HG03521 (cell line): ENCODE measurements at regions not wholly inside any gene's neighbourhood (a gene's known extent, or its start where the extent isn't known, plus 50 kb on each side); places are given as distances from the start of the nearest gene placed in this dataset.
"Not testable (repeated sequence)": the region's sequence is repeated elsewhere in the genome, so short reads cannot be mapped to it uniquely, and the experiment has no call there.

Experiments used
- ATAC-seq: cut with Tn5 transposase; IDR thresholded peaks from one replicate; pipeline ENCODE4 v1.9.1; 2021; ENCODE audit warnings: mild to moderate bottlenecking, moderate library complexity; ENCODE audit not compliant: unreplicated experiment

GRCh38 chr2:175872721-175873120 lies 129.3 kb downstream of the LNPK start:
- ATAC-seq = no peak

GRCh38 chr2:175872005-175872348 lies 130.1 kb downstream of the LNPK start:
- no peak for ATAC-seq

DNA sequence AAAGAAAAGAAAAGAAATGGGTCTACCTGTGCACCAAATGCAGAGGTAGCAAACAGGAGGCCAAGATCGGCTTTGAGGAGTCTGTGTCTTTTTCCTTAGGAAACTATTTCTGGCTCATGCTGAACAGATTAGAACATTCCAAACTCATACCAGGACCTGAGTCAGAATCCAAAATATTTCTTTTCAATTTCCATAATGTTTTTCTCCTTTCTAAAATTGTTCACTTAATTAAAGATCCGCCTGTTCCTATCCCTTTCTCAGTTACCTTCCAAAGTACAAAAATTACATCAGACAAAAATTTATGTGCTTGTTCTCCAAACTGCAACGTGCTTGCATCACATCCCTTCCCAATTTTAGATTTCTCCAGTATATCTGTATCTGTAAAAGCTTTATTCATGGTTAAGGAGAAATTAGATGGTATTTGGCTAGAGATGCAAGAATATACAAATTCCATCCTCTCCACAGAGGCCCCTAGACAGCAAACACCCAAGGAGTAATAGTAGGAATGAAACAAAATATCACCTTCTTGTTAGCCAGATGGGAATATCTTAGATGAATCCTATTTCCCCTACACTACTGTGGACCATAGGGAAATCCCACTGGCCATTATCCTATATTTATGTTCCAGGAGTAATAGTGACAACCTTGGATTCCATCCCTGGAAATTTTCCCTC lies 130.6 kb downstream of the LNPK start:
- no peak for ATAC-seq

GRCh38 chr2:175865716-175866115 lies 136.4 kb downstream of the LNPK start:
- ATAC-seq = no peak

DNA sequence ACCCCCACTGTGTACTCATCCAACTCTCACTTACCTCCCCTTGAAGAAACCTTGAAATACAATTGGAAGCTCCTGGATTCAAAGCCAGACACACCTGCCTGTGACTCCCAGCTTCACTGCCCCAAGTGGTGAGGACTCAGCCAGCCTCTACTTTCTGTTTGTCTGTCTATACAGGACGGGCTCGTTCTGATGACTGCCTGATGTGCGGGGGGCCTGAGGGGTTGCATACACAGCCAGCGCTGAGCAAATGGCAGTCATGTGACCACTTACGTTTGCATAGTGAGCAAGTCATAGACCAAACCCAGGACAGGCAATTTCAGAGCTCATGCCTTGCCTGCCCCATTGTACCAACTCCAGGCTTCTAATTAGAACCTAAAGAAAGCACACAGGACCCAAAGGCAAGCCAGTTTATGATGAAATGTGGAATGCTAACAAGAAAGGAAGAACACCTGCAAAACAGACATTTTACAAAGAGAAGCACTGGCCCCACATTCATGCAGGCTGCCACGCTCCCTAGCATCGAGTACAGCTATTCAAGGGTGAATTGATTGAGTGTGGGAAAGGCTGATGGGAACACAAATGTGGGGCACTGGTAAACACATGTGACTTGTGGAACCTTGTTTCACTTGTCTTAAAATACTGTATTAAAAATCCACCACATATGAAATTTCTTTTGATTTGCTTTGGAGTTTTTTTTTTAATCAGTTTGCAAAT lies 137.8 kb downstream of the LNPK start:
- ATAC-seq = no peak

- ATAC-seq = no peak
These were observed 140.1 kb downstream of the LNPK start for GRCh38 chr2:175861958-175862357.

DNA sequence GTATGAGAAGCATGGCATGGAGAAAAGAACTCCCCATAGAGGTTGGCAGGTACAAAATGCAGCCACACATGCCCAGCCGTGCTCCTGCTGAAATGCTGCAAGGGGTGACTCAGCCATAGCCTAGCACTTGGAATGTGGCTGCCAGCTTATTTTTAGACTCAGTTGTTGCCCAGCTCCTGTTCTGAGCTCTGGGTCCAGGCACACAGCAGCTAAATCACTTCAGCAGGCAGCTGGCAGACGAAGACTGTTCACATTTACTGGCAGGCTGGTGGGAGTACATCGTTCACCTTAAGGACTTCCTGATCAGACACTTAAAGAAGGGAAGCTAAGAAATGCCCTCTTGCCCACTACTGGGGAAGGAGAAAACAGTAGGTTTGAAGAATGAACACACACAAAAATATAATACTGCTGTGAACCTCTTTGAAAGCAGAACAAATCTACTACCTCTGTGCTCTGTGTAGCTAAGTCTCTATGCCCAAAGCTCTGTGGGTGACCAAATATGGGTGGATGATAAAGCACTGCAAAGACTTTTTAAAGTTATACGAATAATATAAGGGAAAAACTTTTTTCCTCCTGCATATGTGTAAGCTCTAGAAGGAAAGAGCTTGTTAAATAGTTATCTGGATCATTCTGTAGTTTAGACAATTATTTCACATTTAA lies 146.1 kb downstream of the LNPK start:
- ATAC-seq = no peak

- no peak for ATAC-seq
These were observed 146.8 kb downstream of the LNPK start for GRCh38 chr2:175855236-175855635.

DNA sequence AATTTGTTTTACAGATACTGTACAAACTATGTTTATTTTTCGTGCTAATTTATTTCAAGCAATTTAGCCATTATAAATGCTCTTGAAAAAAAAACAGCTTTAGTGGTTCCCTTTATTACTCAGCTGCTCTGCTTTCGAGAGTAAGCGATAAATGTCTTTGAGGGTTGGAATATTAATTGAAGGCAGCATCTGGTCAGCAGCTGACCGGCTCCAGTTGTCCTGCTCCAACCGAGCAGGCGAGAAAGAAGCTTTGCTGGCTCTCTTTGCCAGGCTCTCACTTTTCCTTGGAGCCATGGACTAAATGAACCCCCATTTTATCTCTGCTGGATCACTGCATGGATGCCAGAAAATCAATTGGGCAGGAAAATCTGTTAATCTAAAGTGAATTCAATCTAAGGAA lies 147.4 kb downstream of the LNPK start:
- no peak for ATAC-seq

DNA sequence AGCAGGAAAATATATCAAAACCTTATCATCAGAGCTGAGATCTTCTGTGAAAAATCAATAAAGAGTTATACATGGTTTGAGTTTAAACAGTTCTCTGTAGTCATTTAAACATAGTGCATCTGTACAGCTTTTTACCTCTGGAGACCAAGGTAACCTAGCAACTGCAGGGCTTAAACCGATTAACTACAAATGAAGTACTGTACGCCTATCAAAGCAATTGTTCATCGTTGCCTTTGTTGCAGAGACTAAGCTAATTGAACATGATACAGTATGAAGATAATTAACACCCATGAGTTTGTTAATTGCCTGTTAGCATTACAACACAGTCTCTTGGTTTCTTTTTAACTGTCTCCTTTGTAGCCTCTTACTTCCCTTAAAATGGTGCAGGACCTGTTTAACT lies 147.9 kb downstream of the LNPK start:
- ATAC-seq = no peak

- ATAC-seq = no peak
These were observed 148.5 kb downstream of the LNPK start for GRCh38 chr2:175853616-175853890.

GRCh38 chr2:175852879-175853615 lies 149.0 kb downstream of the LNPK start:
- ATAC-seq = no peak

GRCh38 chr2:175847128-175847527 lies 154.9 kb downstream of the LNPK start:
- no peak for ATAC-seq

DNA sequence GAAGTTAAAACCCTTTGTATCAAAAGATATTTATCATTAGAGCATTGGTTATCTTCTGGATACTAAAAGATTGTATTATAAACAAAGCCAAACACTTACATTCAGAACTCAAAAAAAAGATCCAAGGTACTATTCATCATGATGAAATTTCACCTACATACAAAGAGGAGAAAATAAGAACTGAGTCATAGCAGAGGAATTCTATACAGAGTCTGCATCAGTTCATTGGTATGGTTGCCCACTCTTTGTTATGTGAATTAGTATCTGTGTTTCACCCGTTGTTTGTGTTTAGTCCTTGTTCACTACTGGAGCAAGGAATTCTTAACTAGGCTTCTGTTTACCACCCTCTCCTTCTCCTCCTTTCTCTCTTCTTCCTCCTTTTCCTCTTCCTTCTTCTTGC lies 157.9 kb downstream of the LNPK start:
- ATAC-seq = no peak

DNA sequence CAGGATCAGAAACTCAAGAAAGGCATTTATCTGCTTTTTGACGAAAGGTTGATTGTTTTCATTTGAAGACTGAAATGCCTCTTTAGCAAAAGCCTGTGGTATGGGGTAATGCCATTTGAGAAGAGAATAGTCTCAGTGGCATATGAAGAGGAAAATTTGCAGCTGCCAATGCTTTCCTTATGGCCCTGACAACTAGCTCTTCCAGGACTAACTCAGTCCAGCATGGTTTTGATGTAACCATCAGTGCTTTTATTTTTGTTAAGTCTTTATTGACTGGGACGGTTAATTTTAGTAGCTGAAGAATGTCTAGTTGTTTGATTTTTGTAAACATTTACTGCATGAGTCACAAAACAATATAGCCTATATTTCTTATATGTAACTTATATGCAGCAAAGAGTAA lies 158.4 kb downstream of the LNPK start:
- no peak for ATAC-seq

DNA sequence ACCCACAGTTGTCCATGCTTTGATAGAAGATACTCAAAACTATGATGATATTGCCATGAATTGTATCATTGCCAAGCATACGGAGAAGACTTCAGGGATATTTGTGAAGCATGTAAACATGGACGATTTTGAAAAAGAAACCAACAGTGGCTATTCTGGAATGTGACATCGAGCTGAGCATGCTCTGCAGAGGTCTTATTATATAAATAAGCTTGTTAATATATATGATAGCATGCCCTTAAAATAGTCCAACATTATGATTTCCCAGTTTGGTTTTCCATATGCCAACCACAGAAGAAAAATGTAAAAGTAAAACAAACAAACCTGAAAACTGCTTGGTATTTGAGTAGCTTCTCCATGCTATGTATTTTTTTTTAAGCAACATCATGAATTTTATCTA lies 159.1 kb downstream of the LNPK start:
- ATAC-seq = no peak

DNA sequence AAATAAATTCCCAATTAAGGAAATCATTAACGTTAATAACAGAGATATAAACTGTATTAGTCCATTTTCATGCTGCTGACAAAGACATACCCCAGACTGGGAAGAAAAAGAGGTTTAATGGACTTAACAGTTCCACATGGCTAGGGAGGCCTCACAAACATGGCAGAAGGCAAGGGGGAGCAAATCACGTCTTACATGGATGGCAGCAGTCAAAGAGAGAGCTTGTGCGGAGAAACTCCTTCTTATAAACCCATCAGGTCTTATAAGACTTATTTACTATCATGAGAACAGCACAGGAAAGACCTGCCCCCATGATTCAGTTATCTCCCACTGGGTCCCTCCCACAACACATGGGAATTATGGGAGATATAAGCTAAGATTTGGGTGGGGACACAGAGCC lies 161.3 kb downstream of the LNPK start:
- ATAC-seq = not testable (repeated sequence)

GRCh38 chr2:175840256-175840655 lies 161.8 kb downstream of the LNPK start:
- no peak for ATAC-seq

- no peak for ATAC-seq
These were observed 163.1 kb downstream of the LNPK start for GRCh38 chr2:175838979-175839378.

GRCh38 chr2:175837046-175837445 lies 165.0 kb downstream of the LNPK start:
- ATAC-seq = no peak

- ATAC-seq = no peak
These were observed 165.7 kb downstream of the LNPK start for GRCh38 chr2:175836361-175836760.

- ATAC-seq = no peak
These were observed 167.6 kb downstream of the LNPK start for GRCh38 chr2:175834477-175834876.
